ENCODE measurements at regions not wholly inside any gene's neighbourhood (a gene's known extent, or its start where the extent isn't known, plus 50 kb on each side); places are given as distances from the start of the nearest gene placed in this dataset.

DNA sequence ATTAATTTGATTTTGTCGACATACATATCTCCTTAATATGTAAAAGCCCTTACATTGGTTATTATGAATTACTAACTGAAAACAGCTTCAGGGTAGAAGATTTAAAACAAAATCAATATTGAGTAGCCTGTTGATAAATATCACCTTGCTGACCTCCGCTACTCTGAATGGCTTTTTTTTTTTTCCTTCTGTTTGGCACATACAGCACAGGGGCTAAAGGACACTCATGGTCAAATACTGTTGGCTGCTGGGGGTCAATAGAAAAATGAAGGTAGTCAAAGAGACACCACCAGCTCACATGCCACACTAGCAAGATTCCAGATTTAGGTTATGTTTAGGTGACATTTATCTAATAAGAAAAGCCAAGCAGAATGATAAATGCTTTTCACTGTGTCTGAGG is 1642.4 kb upstream of the SLC39A10 start:
- Mint-ChIP-seq H3K27ac (ENCODE audit: unreplicated experiment) (no peak overlapping the region), H3K4me1 (ENCODE audit: low read depth, unreplicated experiment) (no peaks in the 10 kb centered on the region), H3K9me3 (ENCODE audit: unreplicated experiment) (peaks cover 3% of the 10 kb centered on the region), H3K36me3 (ENCODE audit: insufficient read depth, unreplicated experiment) (no peaks in the 10 kb centered on the region), H3K4me3 (ENCODE audit: unreplicated experiment) (no peak overlapping the region), H3K27me3 (ENCODE audit: insufficient read depth, unreplicated experiment) (no peaks in the 10 kb centered on the region)
- no peaks in the 10 kb centered on the region for H3K9me3 ChIP-seq
- no TSS peak for BruUV-seq (replicated peaks)
- intact Hi-C loops (cut with micrococcal nuclease; ENCODE audit: unreplicated experiment): no loop called here
- TF ChIP-seq, protein P1, sequence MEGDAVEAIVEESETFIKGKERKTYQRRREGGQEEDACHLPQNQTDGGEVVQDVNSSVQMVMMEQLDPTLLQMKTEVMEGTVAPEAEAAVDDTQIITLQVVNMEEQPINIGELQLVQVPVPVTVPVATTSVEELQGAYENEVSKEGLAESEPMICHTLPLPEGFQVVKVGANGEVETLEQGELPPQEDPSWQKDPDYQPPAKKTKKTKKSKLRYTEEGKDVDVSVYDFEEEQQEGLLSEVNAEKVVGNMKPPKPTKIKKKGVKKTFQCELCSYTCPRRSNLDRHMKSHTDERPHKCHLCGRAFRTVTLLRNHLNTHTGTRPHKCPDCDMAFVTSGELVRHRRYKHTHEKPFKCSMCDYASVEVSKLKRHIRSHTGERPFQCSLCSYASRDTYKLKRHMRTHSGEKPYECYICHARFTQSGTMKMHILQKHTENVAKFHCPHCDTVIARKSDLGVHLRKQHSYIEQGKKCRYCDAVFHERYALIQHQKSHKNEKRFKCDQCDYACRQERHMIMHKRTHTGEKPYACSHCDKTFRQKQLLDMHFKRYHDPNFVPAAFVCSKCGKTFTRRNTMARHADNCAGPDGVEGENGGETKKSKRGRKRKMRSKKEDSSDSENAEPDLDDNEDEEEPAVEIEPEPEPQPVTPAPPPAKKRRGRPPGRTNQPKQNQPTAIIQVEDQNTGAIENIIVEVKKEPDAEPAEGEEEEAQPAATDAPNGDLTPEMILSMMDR (IDR thresholded peaks at IDR 0.05; ENCODE audit: insufficient read depth in 1 of 2, low read depth in 1 of 2, low read length in 1 of 2, severe bottlenecking in 1 of 2, unreplicated experiment in 1 of 2): no peak
- ChIA-PET POLR2A (no interaction called here), CTCF (no interaction called here)
- no peak for DNase-seq
- H3K4me3 ChIP-seq (ENCODE audit: low read depth, low read length): no peak overlapping the region
- H3K36me3 ChIP-seq (ENCODE audit: control insufficient read depth, insufficient read depth, low read length): no peaks in the 10 kb centered on the region
- no peaks in the 10 kb centered on the region for H3K27me3 ChIP-seq (replicated peaks; ENCODE audit: control insufficient read depth, insufficient read depth, low read length)
- H3K4me1 ChIP-seq: no peaks in the 10 kb centered on the region

DNA sequence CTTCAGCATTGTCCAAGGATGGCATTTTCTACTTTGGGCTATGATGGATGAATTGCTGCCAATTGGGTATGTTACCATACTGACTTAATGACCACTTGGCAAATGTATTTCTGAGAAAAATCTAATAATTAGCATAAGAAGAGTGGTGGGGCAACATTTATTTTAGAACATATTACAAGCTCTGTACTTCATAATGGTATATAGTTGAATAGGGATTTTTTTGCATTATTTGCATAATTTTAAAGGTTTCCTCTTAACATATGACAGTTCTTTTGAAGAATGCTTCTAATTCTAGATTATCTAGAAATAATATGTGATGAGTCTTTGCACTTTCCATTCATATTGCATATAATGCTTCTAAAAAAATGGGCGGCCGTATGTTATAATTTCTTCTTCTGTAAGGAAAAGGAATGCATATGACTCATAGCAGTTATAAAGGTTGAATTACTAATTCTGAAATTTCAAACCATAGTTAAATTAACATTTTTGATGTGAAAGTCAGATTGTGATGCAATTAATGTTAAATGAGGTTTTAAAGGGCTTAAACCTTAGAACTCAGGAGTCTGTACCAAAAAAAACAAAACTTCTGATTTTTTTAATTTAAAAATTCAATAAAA is 1652.3 kb upstream of the SLC39A10 start:
- no peaks in the 10 kb centered on the region for H3K4me1 Mint-ChIP-seq (ENCODE audit: low read depth, unreplicated experiment)
- H3K27me3 ChIP-seq (replicated peaks; ENCODE audit: control insufficient read depth, insufficient read depth, low read length): no peaks in the 10 kb centered on the region
- no peak for DNase-seq
- no peaks in the 10 kb centered on the region for H3K9me3 ChIP-seq
- intact Hi-C loops (cut with micrococcal nuclease; ENCODE audit: unreplicated experiment): no loop called here
- no peak overlapping the region for H3K4me3 Mint-ChIP-seq (ENCODE audit: unreplicated experiment)
- H3K9me3 Mint-ChIP-seq (ENCODE audit: unreplicated experiment): peaks cover 8% of the 10 kb centered on the region
- TF ChIP-seq, protein P1 (IDR thresholded peaks at IDR 0.05; ENCODE audit: insufficient read depth in 1 of 2, low read depth in 1 of 2, low read length in 1 of 2, severe bottlenecking in 1 of 2, unreplicated experiment in 1 of 2): no peak
- H3K36me3 Mint-ChIP-seq (ENCODE audit: insufficient read depth, unreplicated experiment): no peaks in the 10 kb centered on the region
- H3K4me3 ChIP-seq (ENCODE audit: low read depth, low read length): no peak overlapping the region
- POLR2A ChIA-PET: no interaction called here
- CTCF ChIA-PET: no interaction called here
- BruUV-seq (replicated peaks): no TSS peak
- H3K36me3 ChIP-seq (ENCODE audit: control insufficient read depth, insufficient read depth, low read length): no peaks in the 10 kb centered on the region
- no peaks in the 10 kb centered on the region for H3K27me3 Mint-ChIP-seq (ENCODE audit: insufficient read depth, unreplicated experiment)
- H3K27ac Mint-ChIP-seq (ENCODE audit: unreplicated experiment): no peak overlapping the region
- no peaks in the 10 kb centered on the region for H3K4me1 ChIP-seq

DNA sequence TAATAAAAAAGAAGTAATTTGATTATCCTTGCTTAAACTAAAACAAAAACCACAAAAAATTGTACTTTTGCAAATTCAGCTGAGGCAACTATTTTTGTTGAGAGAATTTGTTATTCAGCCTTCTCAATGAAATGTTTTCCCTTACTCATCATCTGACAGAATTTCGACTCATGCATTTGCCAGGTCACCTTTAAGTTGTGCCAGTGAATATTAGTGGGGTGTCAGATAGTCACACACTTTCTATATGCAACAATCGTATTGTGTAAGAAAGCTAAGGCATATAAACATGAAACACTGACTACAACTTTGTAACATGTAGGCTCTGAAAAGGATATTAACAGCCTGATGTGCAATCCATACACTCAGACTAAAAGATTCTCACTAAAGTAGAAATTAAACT is 1653.1 kb upstream of the SLC39A10 start:
- Histone ChIP-seq H3K4me1 (no peaks in the 10 kb centered on the region), H3K36me3 (ENCODE audit: control insufficient read depth, insufficient read depth, low read length) (no peaks in the 10 kb centered on the region), H3K9me3 (no peaks in the 10 kb centered on the region), H3K27me3 (replicated peaks; ENCODE audit: control insufficient read depth, insufficient read depth, low read length) (no peaks in the 10 kb centered on the region), H3K4me3 (ENCODE audit: low read depth, low read length) (no peak overlapping the region)
- Mint-ChIP-seq H3K9me3 (ENCODE audit: unreplicated experiment) (no peaks in the 10 kb centered on the region), H3K4me1 (ENCODE audit: low read depth, unreplicated experiment) (no peaks in the 10 kb centered on the region), H3K36me3 (ENCODE audit: insufficient read depth, unreplicated experiment) (no peaks in the 10 kb centered on the region), H3K27me3 (ENCODE audit: insufficient read depth, unreplicated experiment) (no peaks in the 10 kb centered on the region), H3K27ac (ENCODE audit: unreplicated experiment) (no peak overlapping the region), H3K4me3 (ENCODE audit: unreplicated experiment) (no peak overlapping the region)
- no TSS peak for BruUV-seq (replicated peaks)
- CTCF ChIA-PET: no interaction called here
- no peak for DNase-seq
- POLR2A ChIA-PET: no interaction called here
- intact Hi-C loops (cut with micrococcal nuclease; ENCODE audit: unreplicated experiment): no loop called here
- TF ChIP-seq, protein P1 (IDR thresholded peaks at IDR 0.05; ENCODE audit: insufficient read depth in 1 of 2, low read depth in 1 of 2, low read length in 1 of 2, severe bottlenecking in 1 of 2, unreplicated experiment in 1 of 2): no peak
